Skeletal muscle tissue (tissue), 3 donors: ENCODE measurements at regions not wholly inside any gene's neighbourhood (a gene's known extent, or its start where the extent isn't known, plus 50 kb on each side); places are given as distances from the start of the nearest gene placed in this dataset.

Experiments used
- H3K27ac ChIP-seq: one replicate; pipeline ENCODE4 v1.7.0; 2013; ENCODE audit warnings: mild to moderate bottlenecking, low read depth, low read length, inconsistent platforms
- H3K27me3 ChIP-seq, 3 donors: one replicate each; pipeline ENCODE4 v1.7.0; 2013; ENCODE audit warnings: low read length in 3 of 3; ENCODE audit not compliant: control insufficient read depth in 3 of 3, insufficient read depth in 3 of 3
- H3K36me3 ChIP-seq, 3 donors: one replicate each; pipeline ENCODE4 v1.7.0; 2013; ENCODE audit warnings: low read length in 3 of 3; ENCODE audit not compliant: control insufficient read depth in 3 of 3, insufficient read depth in 3 of 3
- H3K4me1 ChIP-seq, 3 donors: one replicate each; pipeline ENCODE4 v1.7.0; 2013; ENCODE audit warnings: low read length in 3 of 3, mild to moderate bottlenecking in 3 of 3; ENCODE audit not compliant: control insufficient read depth in 3 of 3, insufficient read depth in 3 of 3
- H3K4me3 ChIP-seq, 3 donors: one replicate each; pipeline ENCODE4 v1.7.0; 2013; ENCODE audit warnings: low read length in 3 of 3
- H3K9ac ChIP-seq, 3 donors: one replicate each; pipeline ENCODE4 v1.7.0; 2013; ENCODE audit warnings: low read length in 3 of 3, mild to moderate bottlenecking in 3 of 3, moderate library complexity in 2 of 3, low read depth in 1 of 3
- H3K9me3 ChIP-seq, 3 donors: one replicate each; pipeline ENCODE4 v1.7.0; 2013; ENCODE audit warnings: low read length in 3 of 3; ENCODE audit not compliant: control insufficient read depth in 3 of 3
- donor health status: Osteomylitis.

- no peaks in the 10 kb centered on the region for H3K36me3 ChIP-seq
- H3K27me3 ChIP-seq, result no peaks in the 10 kb centered on the region
- H3K27ac ChIP-seq, result no peak overlapping the region
- H3K4me1 ChIP-seq, result no peaks in the 10 kb centered on the region
- peaks cover 0 to under 1% (median 0%) of the 10 kb centered on the region in 3 donors for H3K9me3 ChIP-seq
- no peak overlapping the region for H3K4me3 ChIP-seq
- H3K9ac ChIP-seq, result no peak overlapping the region
These were observed 603.1 kb downstream of the POM121L12 start for GRCh38 chr7:53638517-53638916.

- no peaks in the 10 kb centered on the region for H3K4me1 ChIP-seq
- H3K4me3 ChIP-seq, result no peak overlapping the region
- no peaks in the 10 kb centered on the region for H3K9me3 ChIP-seq
- no peaks in the 10 kb centered on the region for H3K36me3 ChIP-seq
- no peak overlapping the region for H3K9ac ChIP-seq
- H3K27ac ChIP-seq, result no peak overlapping the region
- no peaks in the 10 kb centered on the region for H3K27me3 ChIP-seq
These were observed 605.7 kb downstream of the POM121L12 start for GRCh38 chr7:53641091-53641490.

GRCh38 chr7:53642361-53642760, 606.9 kb downstream of the POM121L12 start:
- H3K27ac ChIP-seq, result no peak overlapping the region
- H3K36me3 ChIP-seq, result no peaks in the 10 kb centered on the region
- no peaks in the 10 kb centered on the region for H3K9me3 ChIP-seq
- no peaks in the 10 kb centered on the region for H3K27me3 ChIP-seq
- H3K9ac ChIP-seq, result no peak overlapping the region
- no peak overlapping the region for H3K4me3 ChIP-seq
- H3K4me1 ChIP-seq, result no peaks in the 10 kb centered on the region

DNA sequence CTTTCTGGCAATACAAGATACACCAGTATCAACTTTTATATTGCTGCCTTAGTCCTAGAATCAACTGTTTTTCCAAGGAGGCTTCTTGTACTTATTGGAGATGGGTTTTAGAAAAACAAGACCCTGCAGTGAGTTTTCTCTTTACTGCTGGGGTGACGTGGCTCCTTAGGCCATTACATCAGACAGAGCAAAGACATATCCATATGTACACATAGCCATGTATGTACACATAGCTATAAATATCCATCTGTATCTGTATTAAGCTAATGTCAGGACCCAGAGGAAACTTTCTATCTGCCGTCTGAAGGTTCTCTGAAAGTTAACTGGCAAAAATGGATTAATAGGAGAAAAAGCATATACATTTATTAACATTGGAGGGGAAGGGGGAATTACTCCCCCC, 607.4 kb downstream of the POM121L12 start:
- H3K4me1 ChIP-seq, result no peaks in the 10 kb centered on the region

GRCh38 chr7:53656881-53657280, 621.4 kb downstream of the POM121L12 start:
- H3K36me3 ChIP-seq, result no peaks in the 10 kb centered on the region
- H3K27me3 ChIP-seq, result no peaks in the 10 kb centered on the region
- H3K4me1 ChIP-seq, result no peaks in the 10 kb centered on the region
- H3K9ac ChIP-seq, result no peak overlapping the region
- H3K27ac ChIP-seq, result no peak overlapping the region
- peaks cover 0 to 4% (median 0%) of the 10 kb centered on the region in 3 donors for H3K9me3 ChIP-seq
- no peak overlapping the region for H3K4me3 ChIP-seq

More for the DNA sequence above, 607.4 kb downstream of the POM121L12 start:
- H3K9ac ChIP-seq, result no peak overlapping the region
- H3K27me3 ChIP-seq, result no peaks in the 10 kb centered on the region
- no peak overlapping the region for H3K4me3 ChIP-seq
- no peaks in the 10 kb centered on the region for H3K9me3 ChIP-seq
- H3K27ac ChIP-seq, result no peak overlapping the region
- H3K36me3 ChIP-seq, result no peaks in the 10 kb centered on the region

- H3K27me3 ChIP-seq, result no peaks in the 10 kb centered on the region
- H3K9me3 ChIP-seq, result peaks cover 0 to 3% (median 0%) of the 10 kb centered on the region in 3 donors
- no peak overlapping the region for H3K27ac ChIP-seq
- no peak overlapping the region for H3K9ac ChIP-seq
- no peaks in the 10 kb centered on the region for H3K36me3 ChIP-seq
- H3K4me3 ChIP-seq, result no peak overlapping the region
- H3K4me1 ChIP-seq, result no peaks in the 10 kb centered on the region
These were observed 622.2 kb downstream of the POM121L12 start for GRCh38 chr7:53657586-53657985.

GRCh38 chr7:53658951-53659350, 623.5 kb downstream of the POM121L12 start:
- H3K9ac ChIP-seq, result no peak overlapping the region
- no peaks in the 10 kb centered on the region for H3K27me3 ChIP-seq
- no peaks in the 10 kb centered on the region for H3K36me3 ChIP-seq
- no peak overlapping the region for H3K4me3 ChIP-seq
- H3K27ac ChIP-seq, result no peak overlapping the region
- H3K9me3 ChIP-seq, result peaks cover 0 to 3% (median 0%) of the 10 kb centered on the region in 3 donors
- no peaks in the 10 kb centered on the region for H3K4me1 ChIP-seq

GRCh38 chr7:53661645-53662217, 626.3 kb downstream of the POM121L12 start:
- Histone ChIP-seq H3K4me3 (no peak overlapping the region), H3K36me3 (no peaks in the 10 kb centered on the region), H3K27ac (no peak overlapping the region), H3K4me1 (no peaks in the 10 kb centered on the region), H3K9ac (no peak overlapping the region), H3K27me3 (no peaks in the 10 kb centered on the region), H3K9me3 (peaks cover 0 to 3% (median 0%) of the 10 kb centered on the region in 3 donors)

DNA sequence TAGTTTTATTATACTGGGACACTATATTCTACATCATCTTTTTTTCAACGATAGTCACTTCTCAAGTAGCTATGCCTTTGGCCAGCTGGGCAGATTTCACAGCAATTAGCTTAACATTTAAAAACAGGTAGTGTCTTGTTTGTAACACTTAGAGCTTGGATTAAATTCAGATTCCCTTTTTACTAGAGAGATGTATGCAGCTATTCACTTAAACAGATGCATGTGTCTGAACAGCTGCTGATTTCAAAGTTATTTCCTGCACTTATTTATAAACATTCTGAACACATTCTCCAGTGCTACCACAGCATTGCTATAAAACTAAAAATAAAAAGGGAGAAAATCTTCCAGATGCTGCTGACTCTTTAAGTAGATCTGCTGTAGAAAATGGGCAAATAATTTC, 637.2 kb downstream of the POM121L12 start:
- Histone ChIP-seq H3K9ac (no peak overlapping the region), H3K27ac (no peak overlapping the region), H3K4me1 (no peaks in the 10 kb centered on the region), H3K9me3 (no peaks in the 10 kb centered on the region), H3K4me3 (no peak overlapping the region), H3K36me3 (no peaks in the 10 kb centered on the region), H3K27me3 (no peaks in the 10 kb centered on the region)

- no peaks in the 10 kb centered on the region for H3K27me3 ChIP-seq
- no peaks in the 10 kb centered on the region for H3K4me1 ChIP-seq
- H3K9me3 ChIP-seq, result no peaks in the 10 kb centered on the region
- no peak overlapping the region for H3K9ac ChIP-seq
- H3K4me3 ChIP-seq, result no peak overlapping the region
- no peaks in the 10 kb centered on the region for H3K36me3 ChIP-seq
- no peak overlapping the region for H3K27ac ChIP-seq
These were observed 640.4 kb downstream of the POM121L12 start for GRCh38 chr7:53675835-53676234.
